Left lung (tissue), 4 donors: ENCODE measurements at regions not wholly inside any gene's neighbourhood (a gene's known extent, or its start where the extent isn't known, plus 50 kb on each side); places are given as distances from the start of the nearest gene placed in this dataset.
"Not testable (repeated sequence)": the region's sequence is repeated elsewhere in the genome, so short reads cannot be mapped to it uniquely, and the experiment has no call there.

Experiments used
- ATAC-seq: fragments of 200-7000 bp; cut with Tn5 transposase; one replicate; pipeline ENCODE4 v1.9.1; 2020; ENCODE audit warnings: moderate library complexity
- DNase-seq, 4 donors: peaks; one replicate each; pipeline ENCODE4 v3.0.0-alpha.2; 2013 to 2020
- H3K27ac ChIP-seq, 2 donors: fragments of 200-600 bp; sonication (generic) in 1 of 2; one replicate each; pipeline versions ENCODE4 v1.5.0 to v1.8.0; 2020 to 2021
- H3K27me3 ChIP-seq, 2 donors: fragments of 200-600 bp; sonication (generic) in 1 of 2; one replicate each; pipeline versions ENCODE4 v1.5.0 to v1.8.0; 2020 to 2021
- H3K36me3 ChIP-seq, 2 donors: fragments of 200-600 bp; sonication (generic) in 1 of 2; one replicate each; pipeline versions ENCODE4 v1.5.0 to v1.8.0; 2020 to 2021
- H3K4me1 ChIP-seq, 2 donors: fragments of 200-600 bp; one replicate each; pipeline ENCODE4 v1.8.0; 2021
- H3K4me3 ChIP-seq, 2 donors: fragments of 200-600 bp; sonication (generic) in 1 of 2; one replicate each; pipeline versions ENCODE4 v1.5.0 to v1.8.0; 2020 to 2021; ENCODE audit warnings: mild to moderate bottlenecking in 1 of 2
- H3K9me3 ChIP-seq, 2 donors: fragments of 200-600 bp; sonication (generic) in 1 of 2; one replicate each; pipeline versions ENCODE4 v1.5.0 to v1.8.0; 2020 to 2021
- CTCF ChIP-seq, 2 donors: fragments of 200-600 bp; sonication (generic) in 1 of 2; IDR thresholded peaks; one replicate each; pipeline versions ENCODE4 v1.5.0 to v1.8.0; 2021; ENCODE audit warnings: antibody characterized with exemption in 2 of 2
- intact Hi-C, 2 donors: fragments of 100-400 bp; cut with DNase I; formaldehyde crosslinking; loops; one replicate each; pipeline versions ENCODE4 v1.11.2 to v1.14.2; 2022
- donor health status: DM: no; HTN: yes; CAD: no.
- donor health status: DM: no; HTN: no; CAD: no.

GRCh38 chr13:61546911-61547310 lies 131.3 kb upstream of the PCDH20 start:
- DNase-seq (no peak), ATAC-seq (no peak)
- peaks cover 0 to 2% of the 10 kb centered on the region in 2 donors for H3K9me3 ChIP-seq
- no peaks in the 10 kb centered on the region for H3K36me3 ChIP-seq
- H3K4me1 ChIP-seq = no peaks in the 10 kb centered on the region
- intact Hi-C loops = no loop called here
- no peaks in the 10 kb centered on the region for H3K27me3 ChIP-seq
- H3K27ac ChIP-seq = no peak overlapping the region
- H3K4me3 ChIP-seq = no peak overlapping the region
- no peak for TF ChIP-seq CTCF (IDR thresholded peaks at IDR 0.05)

- intact Hi-C loops = no loop called here
- Histone ChIP-seq H3K4me3 (no peak overlapping the region), H3K36me3 (no peaks in the 10 kb centered on the region), H3K9me3 (peaks cover 0 to 2% of the 10 kb centered on the region in 2 donors), H3K4me1 (no peaks in the 10 kb centered on the region), H3K27ac (no peak overlapping the region), H3K27me3 (no peaks in the 10 kb centered on the region)
- DNase-seq = no peak
- no peak for TF ChIP-seq CTCF (IDR thresholded peaks at IDR 0.05)
- no peak for ATAC-seq
Observed at GRCh38 chr13:61546413-61546812, 130.8 kb upstream of the PCDH20 start.

GRCh38 chr13:61536433-61536832 lies 120.8 kb upstream of the PCDH20 start:
- Histone ChIP-seq H3K9me3 (no peaks in the 10 kb centered on the region), H3K4me3 (no peak overlapping the region), H3K27me3 (no peaks in the 10 kb centered on the region), H3K27ac (no peak overlapping the region), H3K36me3 (no peaks in the 10 kb centered on the region), H3K4me1 (no peaks in the 10 kb centered on the region)
- no peak for DNase-seq
- no peak for TF ChIP-seq CTCF (IDR thresholded peaks at IDR 0.05)
- no peak for ATAC-seq
- intact Hi-C loops = no loop called here

- Histone ChIP-seq H3K4me3 (no peak overlapping the region), H3K36me3 (no peaks in the 10 kb centered on the region), H3K27me3 (no peaks in the 10 kb centered on the region), H3K9me3 (peaks cover 0 to 2% of the 10 kb centered on the region in 2 donors), H3K4me1 (no peaks in the 10 kb centered on the region), H3K27ac (no peak overlapping the region)
- no peak for ATAC-seq
- no peak for DNase-seq
- intact Hi-C loops = no loop called here
- no peak for TF ChIP-seq CTCF (IDR thresholded peaks at IDR 0.05)
Observed at GRCh38 chr13:61531383-61532065, 115.9 kb upstream of the PCDH20 start.

- DNase-seq, H3K4me1 ChIP-seq, H3K27ac ChIP-seq, intact Hi-C loops, ATAC-seq, H3K4me3 ChIP-seq, H3K27me3 ChIP-seq, H3K36me3 ChIP-seq: not testable (repeated sequence)
- H3K9me3 ChIP-seq = peaks cover 0 to 14% of the 10 kb centered on the region in 2 donors
Observed at GRCh38 chr13:61519214-61519613, 103.6 kb upstream of the PCDH20 start.

GRCh38 chr13:61508936-61509335 lies 93.3 kb upstream of the PCDH20 start:
- H3K4me3 ChIP-seq = no peak overlapping the region
- H3K27me3 ChIP-seq = no peaks in the 10 kb centered on the region
- ATAC-seq = no peak
- H3K4me1 ChIP-seq = no peaks in the 10 kb centered on the region
- no peaks in the 10 kb centered on the region for H3K36me3 ChIP-seq
- intact Hi-C loops = no loop called here
- no peak for DNase-seq
- TF ChIP-seq CTCF (IDR thresholded peaks at IDR 0.05) = no peak
- H3K9me3 ChIP-seq = no peaks in the 10 kb centered on the region
- H3K27ac ChIP-seq = no peak overlapping the region
